Esophagus squamous epithelium (tissue), 5 donors: ENCODE measurements at regions not wholly inside any gene's neighbourhood (a gene's known extent, or its start where the extent isn't known, plus 50 kb on each side); places are given as distances from the start of the nearest gene placed in this dataset.

Experiments used
- DNase-seq: peaks from one replicate; lab custom pipeline; 2025; lab: John Stamatoyannopoulos, UW
- H3K27ac ChIP-seq, 4 donors: fragments of 200-600 bp; sonication (generic); one replicate each; pipeline ENCODE4 v1.5.1; 2016 to 2019; ENCODE audit warnings: mild to moderate bottlenecking in 1 of 4
- H3K27me3 ChIP-seq, 4 donors: fragments of 200-600 bp; sonication (generic); 1 replicate in 3 of 4; 2 replicates in 1 of 4; pipeline versions ENCODE4 v1.5.1 to v1.6.0; 2017 to 2021; ENCODE audit warnings: antibody characterized with exemption in 1 of 4
- H3K36me3 ChIP-seq, 3 donors: fragments of 200-600 bp; sonication (generic); one replicate each; pipeline ENCODE4 v1.5.1; 2016 to 2019
- H3K4me1 ChIP-seq, 3 donors: fragments of 200-600 bp; sonication (generic); one replicate each; pipeline ENCODE4 v1.5.1; 2017 to 2019
- H3K4me3 ChIP-seq, 4 donors: fragments of 200-600 bp; sonication (generic); 1 replicate in 3 of 4; 2 replicates in 1 of 4; pipeline ENCODE4 v1.5.1; 2016 to 2019; ENCODE audit warnings: mild to moderate bottlenecking in 2 of 4, moderate library complexity in 1 of 4
- H3K9me3 ChIP-seq, 3 donors: fragments of 200-600 bp; sonication (generic); one replicate each; pipeline ENCODE4 v1.5.1; 2016 to 2019
- POLR2A ChIP-seq, 4 donors: fragments of 450-650 bp; IDR thresholded peaks; one replicate each; pipeline ENCODE4 v1.6.1; 2017; ENCODE audit warnings: antibody characterized with exemption in 4 of 4, mild to moderate bottlenecking in 4 of 4, moderate library complexity in 3 of 4
- WGBS, 2 donors: methylation state at CpG; one replicate each; pipeline ENCODE4 v1.1.5; 2018; 5-methylcytosine and 5-hydroxymethylcytosine counted together
- intact Hi-C: fragments of 100-400 bp; cut with DNase I; formaldehyde crosslinking; loops from one replicate; pipeline ENCODE4 v1.15.0; 2022
- TF ChIP-seq, protein P1 (sequence below), 6 experiments: fragments of 450-650 bp in 4 of 6; fragments of 200-600 bp in 2 of 6; sonication (generic) in 2 of 6; IDR thresholded peaks; one replicate each; pipeline ENCODE4 v1.5.1; 2016 to 2019; ENCODE audit warnings: antibody characterized with exemption in 6 of 6, mild to moderate bottlenecking in 4 of 6, moderate library complexity in 4 of 6
- donor health status: DM: yes; HTN: yes; CAD: no.

DNA sequence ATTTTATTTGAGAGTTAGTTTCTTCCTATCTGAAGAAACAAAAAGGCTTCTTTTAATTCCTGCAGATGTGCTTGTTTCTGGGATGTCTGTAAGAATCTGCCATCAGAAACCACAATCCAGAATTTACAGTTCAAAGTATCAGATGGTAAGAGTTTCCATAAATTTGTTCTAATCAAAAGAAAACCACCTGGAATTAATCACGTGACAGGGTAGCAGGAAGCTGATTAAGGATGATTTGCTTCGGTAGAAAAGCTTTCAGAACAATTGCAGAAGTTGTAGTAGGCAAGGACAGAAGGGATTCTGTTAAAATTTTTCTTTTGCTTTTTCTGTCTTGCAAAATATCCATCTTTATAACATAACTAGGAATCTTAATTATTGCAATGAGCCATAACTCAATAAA, 1975.1 kb upstream of the AGA start:
- H3K4me1 ChIP-seq = no peaks in the 10 kb centered on the region
- H3K27ac ChIP-seq = no peak overlapping the region
- no peak overlapping the region for H3K4me3 ChIP-seq
- no peak for TF ChIP-seq POLR2A (IDR thresholded peaks at IDR 0.05)
- no peak for DNase-seq
- intact Hi-C loops = no loop called here
- 15 to 40% methylated on average over 2 of the region's 2 CpGs for WGBS, 2 donors
- H3K36me3 ChIP-seq = no peaks in the 10 kb centered on the region
- H3K9me3 ChIP-seq = no peaks in the 10 kb centered on the region
- no peaks in the 10 kb centered on the region for H3K27me3 ChIP-seq

GRCh38 chr4:179437962-179438361, 1995.7 kb upstream of the AGA start:
- Histone ChIP-seq H3K27me3 (no peaks in the 10 kb centered on the region), H3K4me3 (no peak overlapping the region), H3K4me1 (no peaks in the 10 kb centered on the region), H3K9me3 (peaks cover 0 to 4% (median 0%) of the 10 kb centered on the region in 3 donors), H3K36me3 (no peaks in the 10 kb centered on the region), H3K27ac (no peak overlapping the region)
- intact Hi-C loops = no loop called here
- no peak for DNase-seq
- TF ChIP-seq POLR2A (IDR thresholded peaks at IDR 0.05) = no peak
- TF ChIP-seq, protein P1, sequence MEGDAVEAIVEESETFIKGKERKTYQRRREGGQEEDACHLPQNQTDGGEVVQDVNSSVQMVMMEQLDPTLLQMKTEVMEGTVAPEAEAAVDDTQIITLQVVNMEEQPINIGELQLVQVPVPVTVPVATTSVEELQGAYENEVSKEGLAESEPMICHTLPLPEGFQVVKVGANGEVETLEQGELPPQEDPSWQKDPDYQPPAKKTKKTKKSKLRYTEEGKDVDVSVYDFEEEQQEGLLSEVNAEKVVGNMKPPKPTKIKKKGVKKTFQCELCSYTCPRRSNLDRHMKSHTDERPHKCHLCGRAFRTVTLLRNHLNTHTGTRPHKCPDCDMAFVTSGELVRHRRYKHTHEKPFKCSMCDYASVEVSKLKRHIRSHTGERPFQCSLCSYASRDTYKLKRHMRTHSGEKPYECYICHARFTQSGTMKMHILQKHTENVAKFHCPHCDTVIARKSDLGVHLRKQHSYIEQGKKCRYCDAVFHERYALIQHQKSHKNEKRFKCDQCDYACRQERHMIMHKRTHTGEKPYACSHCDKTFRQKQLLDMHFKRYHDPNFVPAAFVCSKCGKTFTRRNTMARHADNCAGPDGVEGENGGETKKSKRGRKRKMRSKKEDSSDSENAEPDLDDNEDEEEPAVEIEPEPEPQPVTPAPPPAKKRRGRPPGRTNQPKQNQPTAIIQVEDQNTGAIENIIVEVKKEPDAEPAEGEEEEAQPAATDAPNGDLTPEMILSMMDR (IDR thresholded peaks at IDR 0.05) = no peak
- WGBS, 2 donors = 69 to 71% methylated on average over 4 of the region's 4 CpGs

- TF ChIP-seq POLR2A (IDR thresholded peaks at IDR 0.05) = no peak
- TF ChIP-seq, protein P1 (IDR thresholded peaks at IDR 0.05) = no peak
- Histone ChIP-seq H3K4me1 (no peaks in the 10 kb centered on the region), H3K27ac (no peak overlapping the region), H3K36me3 (no peaks in the 10 kb centered on the region), H3K4me3 (no peak overlapping the region), H3K27me3 (no peaks in the 10 kb centered on the region), H3K9me3 (peaks cover 0 to 4% (median 0%) of the 10 kb centered on the region in 3 donors)
- no peak for DNase-seq
- intact Hi-C loops = no loop called here
- WGBS, 2 donors = 11 to 18% methylated on average over 1 of the region's 1 CpG
Observed at GRCh38 chr4:179441596-179441995, 1999.4 kb upstream of the AGA start.

DNA sequence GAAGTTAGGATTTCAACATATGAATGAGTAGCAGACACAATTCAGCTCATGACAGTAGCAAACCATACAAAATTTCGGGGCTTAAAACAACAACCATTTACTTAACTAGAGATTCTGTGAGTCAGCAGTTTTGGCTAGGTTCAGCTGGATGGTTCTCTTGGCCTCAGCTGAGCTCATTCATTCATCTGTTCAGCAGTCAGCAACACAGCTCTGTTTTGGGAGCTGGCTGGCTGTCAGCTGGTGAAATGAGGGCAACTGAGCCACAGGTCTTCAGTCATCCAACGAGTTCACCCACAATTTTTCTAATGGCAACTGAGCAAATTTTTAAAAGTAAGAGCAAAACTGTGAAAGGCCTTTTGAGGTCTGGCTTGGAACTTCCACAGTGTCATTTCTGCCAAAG, 2005.1 kb upstream of the AGA start:
- intact Hi-C loops = no loop called here
- DNase-seq = no peak
- TF ChIP-seq, protein P1 (IDR thresholded peaks at IDR 0.05) = no peak
- TF ChIP-seq POLR2A (IDR thresholded peaks at IDR 0.05) = no peak
- Histone ChIP-seq H3K4me1 (no peaks in the 10 kb centered on the region), H3K36me3 (no peaks in the 10 kb centered on the region), H3K4me3 (no peak overlapping the region), H3K27me3 (no peaks in the 10 kb centered on the region), H3K9me3 (peaks cover 0 to 4% (median 0%) of the 10 kb centered on the region in 3 donors), H3K27ac (no peak overlapping the region)
- 25 to 38% methylated on average over 2 of the region's 2 CpGs for WGBS, 2 donors

DNA sequence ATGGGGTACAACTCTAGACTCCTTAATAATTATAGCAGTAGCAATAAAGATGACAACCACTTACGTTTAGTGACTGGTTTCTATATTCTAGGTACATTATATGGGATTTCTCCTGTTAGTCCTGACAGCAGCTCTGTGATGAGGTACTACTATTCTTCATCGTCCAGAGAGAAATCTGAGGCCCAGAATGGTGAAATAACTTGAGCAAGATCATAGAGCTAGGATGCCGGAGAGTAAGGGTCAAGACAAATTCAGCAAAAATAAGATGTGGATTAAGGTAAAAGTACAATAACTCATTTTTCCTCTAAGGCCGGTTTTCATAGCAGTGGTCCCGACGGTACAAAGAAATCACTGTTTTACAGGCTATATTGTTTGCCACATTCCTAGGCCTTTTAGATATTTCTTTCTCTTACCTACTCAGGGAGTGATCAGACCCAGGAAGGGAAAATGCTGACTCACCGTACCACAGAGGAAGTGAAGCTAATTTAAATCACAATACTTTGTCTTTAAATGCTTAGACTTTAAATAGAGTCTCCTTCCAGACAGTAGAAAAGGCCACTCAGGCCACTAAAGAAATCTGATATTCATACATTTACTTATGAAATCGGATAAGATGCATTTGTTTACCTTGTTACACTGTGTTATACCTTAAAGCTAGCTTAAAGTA, 2023.0 kb upstream of the AGA start:
- Histone ChIP-seq H3K4me3 (no peak overlapping the region), H3K27ac (no peak overlapping the region), H3K27me3 (no peaks in the 10 kb centered on the region), H3K9me3 (no peaks in the 10 kb centered on the region), H3K36me3 (no peaks in the 10 kb centered on the region), H3K4me1 (no peaks in the 10 kb centered on the region)
- no peak for TF ChIP-seq POLR2A (IDR thresholded peaks at IDR 0.05)
- TF ChIP-seq, protein P1 (IDR thresholded peaks at IDR 0.05) = no peak
- 71 to 73% methylated on average over 8 of the region's 8 CpGs for WGBS, 2 donors
- intact Hi-C loops = no loop called here
- no peak for DNase-seq
